Heart left ventricle (tissue), 16 donors: ENCODE measurements at regions not wholly inside any gene's neighbourhood (a gene's known extent, or its start where the extent isn't known, plus 50 kb on each side); places are given as distances from the start of the nearest gene placed in this dataset.

Experiments
- ATAC-seq, 4 donors: fragments of 200-7000 bp; cut with Tn5 transposase; one replicate each; pipeline ENCODE4 v1.9.1; 2020 to 2022; ENCODE audit warnings: moderate library complexity in 4 of 4, mild to moderate bottlenecking in 3 of 4, moderate number of reproducible peaks in 1 of 4
- DNase-seq, 5 donors: peaks; one replicate each; pipeline ENCODE4 v3.0.0-alpha.2; 2020
- H3K27ac ChIP-seq, 12 donors: fragments of 200-600 bp; sonication (generic) in 4 of 12; one replicate each; pipeline versions ENCODE4 v1.5.0 to v1.8.0; 2016 to 2022; ENCODE audit warnings: mild to moderate bottlenecking in 2 of 12
- H3K27me3 ChIP-seq, 9 donors: fragments of 200-600 bp; sonication (generic) in 2 of 9; one replicate each; pipeline versions ENCODE4 v1.5.1 to v1.8.0; 2016 to 2022; ENCODE audit warnings: mild to moderate bottlenecking in 3 of 9
- H3K36me3 ChIP-seq, 9 donors: fragments of 200-600 bp; sonication (generic) in 2 of 9; one replicate each; pipeline versions ENCODE4 v1.5.0 to v1.8.0; 2018 to 2022; ENCODE audit warnings: mild to moderate bottlenecking in 2 of 9
- H3K4me1 ChIP-seq, 12 donors: fragments of 200-600 bp; sonication (generic) in 4 of 12; one replicate each; pipeline versions ENCODE4 v1.5.0 to v1.8.0; 2016 to 2022; ENCODE audit warnings: mild to moderate bottlenecking in 3 of 12
- H3K4me3 ChIP-seq, 12 donors: fragments of 200-600 bp; sonication (generic) in 4 of 12; one replicate each; pipeline versions ENCODE4 v1.5.0 to v1.8.0; 2017 to 2022; ENCODE audit warnings: mild to moderate bottlenecking in 9 of 12, moderate library complexity in 4 of 12
- H3K9me3 ChIP-seq, 12 donors: fragments of 200-600 bp; sonication (generic) in 4 of 12; one replicate each; pipeline versions ENCODE4 v1.5.0 to v1.8.0; 2016 to 2022; ENCODE audit warnings: mild to moderate bottlenecking in 1 of 12
- POLR2A ChIP-seq, 2 donors: fragments of 450-650 bp; IDR thresholded peaks; one replicate each; pipeline ENCODE4 v1.6.1; 2017; ENCODE audit warnings: antibody characterized with exemption in 2 of 2, mild to moderate bottlenecking in 2 of 2, moderate library complexity in 2 of 2
- WGBS, 4 donors: extraction: QIAGEN DNeasy Blood & Tissue Kit in 2 of 4; methylation state at CpG; one replicate each; pipeline versions ENCODE4 v1.1.5 to v1.1.7; 2013 to 2018; 5-methylcytosine and 5-hydroxymethylcytosine counted together
- intact Hi-C, 10 donors: fragments of 100-400 bp; cut with DNase I; formaldehyde crosslinking; loops; one replicate each; pipeline versions ENCODE4 v1.11.1 to v1.14.2; 2022
- TF ChIP-seq, protein P1 (sequence below), 12 donors: fragments of 200-600 bp; sonication (generic) in 4 of 12; IDR thresholded peaks; one replicate each; pipeline versions ENCODE4 v1.5.0 to v1.8.0; 2018 to 2022; ENCODE audit warnings: antibody characterized with exemption in 12 of 12, mild to moderate bottlenecking in 5 of 12
- donor health status: ischemic (EF 13 %, LVEDD 7.1; RV severe dilation, severe dysfunction).
- donor health status: healthy with polysubstance abuse.
- donor health status: DM: no; HTN: yes; CAD: no.
- donor health status: DM: no; HTN: no; CAD: no.
- donor health status: ischemic (EF 25% LVEDD 6.9; RV normal size, moderate dysfunction).
- donor health status: ischemic (EF 25% LVEDD 5.7; RV mildly dilated, moderate dysfunction).
- donor health status: healthy.
- donor health status: DM: yes; HTN: yes; CAD: no.
- donor health status: ischemic (EF 35%, LVEDD 5.7; RV mildly dilated, moderate dysfunction).
- donor health status: nonischemic (EF 11% LVEDD 7.7; RV severe dilation, severe dysfunction).
- donor health status: DM: yes; HTN: yes; CAD: no.
- donor health status: PGD.
- donor health status: ischemic (EF 29% LVEDD 5.4; RV normal size, mild dysfunction).
- donor health status: nonischemic (EF 23%, LVEDD 6.1; RV moderate dilation, normal function).

DNA sequence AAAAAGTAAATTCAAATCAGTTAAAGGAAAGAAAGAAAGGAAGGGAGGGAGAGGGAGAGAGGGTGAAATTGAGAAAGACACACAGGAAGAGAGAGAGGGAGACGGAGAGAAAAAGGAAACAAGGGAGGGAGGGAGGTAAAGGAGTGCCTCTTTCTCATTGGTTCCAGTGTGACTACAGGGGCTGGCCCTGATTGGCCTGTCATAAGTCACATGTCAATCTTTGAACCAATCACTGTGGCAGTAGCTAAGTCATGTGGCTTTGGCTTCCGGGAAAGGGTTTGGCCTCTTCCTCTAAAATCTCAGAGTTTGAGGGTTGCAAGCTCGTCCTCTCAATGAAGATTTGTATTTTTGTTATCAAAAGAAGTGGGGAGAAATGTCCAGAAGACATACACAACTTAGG, 150.2 kb downstream of the RAB11FIP2 start:
- no peak overlapping the region for H3K27ac ChIP-seq
- H3K9me3 ChIP-seq = no peaks in the 10 kb centered on the region
- no peak for DNase-seq
- 64 to 71% (median 71%) methylated on average over 3 of the region's 3 CpGs for WGBS, 4 donors
- no peak for TF ChIP-seq POLR2A (IDR thresholded peaks at IDR 0.05)
- TF ChIP-seq, protein P1, sequence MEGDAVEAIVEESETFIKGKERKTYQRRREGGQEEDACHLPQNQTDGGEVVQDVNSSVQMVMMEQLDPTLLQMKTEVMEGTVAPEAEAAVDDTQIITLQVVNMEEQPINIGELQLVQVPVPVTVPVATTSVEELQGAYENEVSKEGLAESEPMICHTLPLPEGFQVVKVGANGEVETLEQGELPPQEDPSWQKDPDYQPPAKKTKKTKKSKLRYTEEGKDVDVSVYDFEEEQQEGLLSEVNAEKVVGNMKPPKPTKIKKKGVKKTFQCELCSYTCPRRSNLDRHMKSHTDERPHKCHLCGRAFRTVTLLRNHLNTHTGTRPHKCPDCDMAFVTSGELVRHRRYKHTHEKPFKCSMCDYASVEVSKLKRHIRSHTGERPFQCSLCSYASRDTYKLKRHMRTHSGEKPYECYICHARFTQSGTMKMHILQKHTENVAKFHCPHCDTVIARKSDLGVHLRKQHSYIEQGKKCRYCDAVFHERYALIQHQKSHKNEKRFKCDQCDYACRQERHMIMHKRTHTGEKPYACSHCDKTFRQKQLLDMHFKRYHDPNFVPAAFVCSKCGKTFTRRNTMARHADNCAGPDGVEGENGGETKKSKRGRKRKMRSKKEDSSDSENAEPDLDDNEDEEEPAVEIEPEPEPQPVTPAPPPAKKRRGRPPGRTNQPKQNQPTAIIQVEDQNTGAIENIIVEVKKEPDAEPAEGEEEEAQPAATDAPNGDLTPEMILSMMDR (IDR thresholded peaks at IDR 0.05) = no peak
- no peaks in the 10 kb centered on the region for H3K36me3 ChIP-seq
- no peak for ATAC-seq
- no peak overlapping the region for H3K4me3 ChIP-seq
- H3K4me1 ChIP-seq = no peaks in the 10 kb centered on the region
- intact Hi-C loops = no loop called here
- peaks cover 0 to 12% (median 0%) of the 10 kb centered on the region in 9 donors for H3K27me3 ChIP-seq

DNA sequence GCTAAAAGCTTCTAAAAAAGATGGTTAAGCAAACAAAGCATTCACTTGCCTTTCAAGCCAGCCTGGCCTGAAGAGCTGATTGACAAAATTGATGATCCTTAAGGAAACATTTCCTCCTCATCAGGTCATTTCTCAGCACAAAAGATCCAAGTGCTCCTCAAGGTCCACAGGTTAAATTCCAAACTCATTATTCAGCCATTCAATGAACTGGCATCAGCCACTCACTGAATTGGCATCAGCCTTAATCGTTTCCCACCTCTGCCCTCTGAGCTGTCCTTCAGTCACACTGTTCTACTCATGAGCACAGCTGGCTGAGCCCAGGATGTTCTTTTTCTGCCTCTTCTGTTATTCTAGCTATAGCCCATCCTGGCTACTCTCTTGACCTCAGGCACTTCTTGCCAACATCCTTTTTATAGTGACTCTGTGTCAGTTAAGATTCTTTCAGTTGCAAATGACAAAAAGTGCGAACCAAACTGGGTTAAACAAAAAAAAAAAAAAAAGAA, 147.5 kb downstream of the RAB11FIP2 start:
- Histone ChIP-seq H3K4me3 (no peak overlapping the region), H3K27me3 (peaks cover 0 to 16% (median 0%) of the 10 kb centered on the region in 9 donors), H3K27ac (no peak overlapping the region), H3K4me1 (no peaks in the 10 kb centered on the region), H3K9me3 (no peaks in the 10 kb centered on the region), H3K36me3 (no peaks in the 10 kb centered on the region)
- no peak for DNase-seq
- intact Hi-C loops = no loop called here
- no peak for ATAC-seq
- 36 to 64% (median 56%) methylated on average over 2 of the region's 2 CpGs for WGBS, 4 donors
- TF ChIP-seq POLR2A (IDR thresholded peaks at IDR 0.05) = no peak
- TF ChIP-seq, protein P1 (IDR thresholded peaks at IDR 0.05) = no peak

DNA sequence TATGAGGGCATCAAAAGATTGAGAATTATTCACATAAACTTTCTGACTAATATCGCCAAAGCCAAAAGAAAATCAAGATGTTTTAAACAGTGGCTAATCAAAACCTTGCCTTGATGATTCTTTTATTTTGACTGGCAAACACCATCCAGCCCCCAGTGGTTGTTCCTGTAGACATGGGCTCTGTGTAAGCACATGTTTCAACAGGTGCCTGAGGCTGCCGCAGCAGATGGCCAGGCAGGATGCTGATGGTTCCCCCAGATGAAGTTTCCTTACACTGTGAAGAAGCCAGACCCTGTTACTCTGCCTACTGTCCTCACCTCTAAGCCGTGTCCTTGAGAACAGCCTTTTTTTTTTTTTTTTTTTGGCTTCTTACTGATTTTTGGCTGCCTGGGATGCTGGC, 146.5 kb downstream of the RAB11FIP2 start:
- ATAC-seq = no peak
- intact Hi-C loops = no loop called here
- WGBS, 4 donors = 77 to 86% (median 79%) methylated on average over 3 of the region's 3 CpGs
- no peak overlapping the region for H3K4me3 ChIP-seq
- no peaks in the 10 kb centered on the region for H3K4me1 ChIP-seq
- no peak overlapping the region for H3K27ac ChIP-seq
- no peak for TF ChIP-seq POLR2A (IDR thresholded peaks at IDR 0.05)
- TF ChIP-seq, protein P1 (IDR thresholded peaks at IDR 0.05) = no peak
- no peak for DNase-seq
- no peaks in the 10 kb centered on the region for H3K36me3 ChIP-seq
- H3K9me3 ChIP-seq = no peaks in the 10 kb centered on the region
- peaks cover 0 to 16% (median 3%) of the 10 kb centered on the region in 9 donors for H3K27me3 ChIP-seq

DNA sequence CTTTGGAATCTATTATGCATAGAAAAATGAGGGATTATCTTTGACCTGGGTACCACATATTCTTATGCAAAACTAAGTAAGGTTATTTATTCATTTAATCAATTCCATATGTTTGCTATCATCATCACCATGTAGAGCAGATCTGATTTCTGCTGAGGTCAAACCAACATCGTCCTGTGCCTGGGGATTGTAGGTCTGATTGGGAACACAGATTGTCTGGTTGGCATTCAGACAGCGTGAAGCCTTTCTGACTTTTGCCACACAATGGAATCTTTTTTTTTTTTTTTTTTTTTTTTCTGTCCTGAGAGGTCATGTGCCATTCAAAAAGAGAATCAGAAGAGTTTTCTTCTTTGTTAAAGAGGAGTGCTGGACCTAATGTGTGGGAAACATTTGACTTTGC, 142.9 kb downstream of the RAB11FIP2 start:
- ATAC-seq = no peak
- no peaks in the 10 kb centered on the region for H3K36me3 ChIP-seq
- peaks cover 0 to 16% (median 0%) of the 10 kb centered on the region in 9 donors for H3K27me3 ChIP-seq
- no peaks in the 10 kb centered on the region for H3K9me3 ChIP-seq
- 71 to 76% (median 75%) methylated on average over 2 of the region's 2 CpGs for WGBS, 4 donors
- H3K4me3 ChIP-seq = no peak overlapping the region
- TF ChIP-seq, protein P1 (IDR thresholded peaks at IDR 0.05) = no peak
- TF ChIP-seq POLR2A (IDR thresholded peaks at IDR 0.05) = no peak
- intact Hi-C loops = no loop called here
- DNase-seq = no peak
- H3K27ac ChIP-seq = no peak overlapping the region
- no peaks in the 10 kb centered on the region for H3K4me1 ChIP-seq
